ENCODE measurements at regions not wholly inside any gene's neighbourhood (a gene's known extent, or its start where the extent isn't known, plus 50 kb on each side); places are given as distances from the start of the nearest gene placed in this dataset.

- Histone ChIP-seq H3K4me2 (ENCODE audit: insufficient read depth, low read length) (no peak overlapping the region), H4K20me1 (replicated peaks; ENCODE audit: control insufficient read depth, insufficient read depth, low read length) (no peaks in the 10 kb centered on the region), H3K9me1 (ENCODE audit: control insufficient read depth, insufficient read depth, low read length) (no peaks in the 10 kb centered on the region), H3K27me3 (ENCODE audit: control insufficient read depth in 2 of 2, insufficient read depth in 2 of 2, low read length in 2 of 2) (peaks cover 15 to 22% of the 10 kb centered on the region in 2 experiments; a peak in 4 of 5 replicates), H3K9me3 (replicated peaks; ENCODE audit: control insufficient read depth, insufficient read depth, low read depth, low read length) (no peaks in the 10 kb centered on the region), H3K4me3 (no peak overlapping the region), H3K4me1 (replicated peaks in 1 of 2; ENCODE audit: control insufficient read depth in 2 of 2, insufficient read depth in 2 of 2, low read length in 2 of 2) (no peaks in the 10 kb centered on the region), H3K9ac (ENCODE audit: insufficient read depth in 1 of 2, low read depth in 2 of 2, low read length in 2 of 2) (no peak overlapping the region), H3K36me3 (ENCODE audit: control insufficient read depth, insufficient read depth, low read length) (no peaks in the 10 kb centered on the region), H3K27ac (ENCODE audit: extremely low read depth, low read depth, low read length) (no peak overlapping the region), H2AFZ (ENCODE audit: low read depth, low read length) (no peak overlapping the region), H3K79me2 (ENCODE audit: control insufficient read depth, insufficient read depth, low read length) (no peaks in the 10 kb centered on the region)
- 0% methylated on average over 5 of the region's 5 CpGs for WGBS (ENCODE audit: insufficient coverage, low coverage, missing lambda C conversion rate)
- FAIRE-seq (no peak), DNase-seq (ENCODE audit: extremely low read depth in 1 of 4, low spot score in 3 of 4) (no peak), ATAC-seq (no peak)
- BruUV-seq (replicated peaks), result no TSS peak
- ChIA-PET CTCF (ENCODE audit: low intra/inter-chr PET ratio) (no interaction called here), POLR2A (interaction anchor here (0.5 kb wide), 1 partner anchor 178 kb away, joined by 3 read pairs; no protein-coding TSS in a partner anchor)
- intact Hi-C loops (cut with micrococcal nuclease) (no loop called here), in situ Hi-C loops (cut with MboI) (no loop called here)
- TF ChIP-seq, protein P1, sequence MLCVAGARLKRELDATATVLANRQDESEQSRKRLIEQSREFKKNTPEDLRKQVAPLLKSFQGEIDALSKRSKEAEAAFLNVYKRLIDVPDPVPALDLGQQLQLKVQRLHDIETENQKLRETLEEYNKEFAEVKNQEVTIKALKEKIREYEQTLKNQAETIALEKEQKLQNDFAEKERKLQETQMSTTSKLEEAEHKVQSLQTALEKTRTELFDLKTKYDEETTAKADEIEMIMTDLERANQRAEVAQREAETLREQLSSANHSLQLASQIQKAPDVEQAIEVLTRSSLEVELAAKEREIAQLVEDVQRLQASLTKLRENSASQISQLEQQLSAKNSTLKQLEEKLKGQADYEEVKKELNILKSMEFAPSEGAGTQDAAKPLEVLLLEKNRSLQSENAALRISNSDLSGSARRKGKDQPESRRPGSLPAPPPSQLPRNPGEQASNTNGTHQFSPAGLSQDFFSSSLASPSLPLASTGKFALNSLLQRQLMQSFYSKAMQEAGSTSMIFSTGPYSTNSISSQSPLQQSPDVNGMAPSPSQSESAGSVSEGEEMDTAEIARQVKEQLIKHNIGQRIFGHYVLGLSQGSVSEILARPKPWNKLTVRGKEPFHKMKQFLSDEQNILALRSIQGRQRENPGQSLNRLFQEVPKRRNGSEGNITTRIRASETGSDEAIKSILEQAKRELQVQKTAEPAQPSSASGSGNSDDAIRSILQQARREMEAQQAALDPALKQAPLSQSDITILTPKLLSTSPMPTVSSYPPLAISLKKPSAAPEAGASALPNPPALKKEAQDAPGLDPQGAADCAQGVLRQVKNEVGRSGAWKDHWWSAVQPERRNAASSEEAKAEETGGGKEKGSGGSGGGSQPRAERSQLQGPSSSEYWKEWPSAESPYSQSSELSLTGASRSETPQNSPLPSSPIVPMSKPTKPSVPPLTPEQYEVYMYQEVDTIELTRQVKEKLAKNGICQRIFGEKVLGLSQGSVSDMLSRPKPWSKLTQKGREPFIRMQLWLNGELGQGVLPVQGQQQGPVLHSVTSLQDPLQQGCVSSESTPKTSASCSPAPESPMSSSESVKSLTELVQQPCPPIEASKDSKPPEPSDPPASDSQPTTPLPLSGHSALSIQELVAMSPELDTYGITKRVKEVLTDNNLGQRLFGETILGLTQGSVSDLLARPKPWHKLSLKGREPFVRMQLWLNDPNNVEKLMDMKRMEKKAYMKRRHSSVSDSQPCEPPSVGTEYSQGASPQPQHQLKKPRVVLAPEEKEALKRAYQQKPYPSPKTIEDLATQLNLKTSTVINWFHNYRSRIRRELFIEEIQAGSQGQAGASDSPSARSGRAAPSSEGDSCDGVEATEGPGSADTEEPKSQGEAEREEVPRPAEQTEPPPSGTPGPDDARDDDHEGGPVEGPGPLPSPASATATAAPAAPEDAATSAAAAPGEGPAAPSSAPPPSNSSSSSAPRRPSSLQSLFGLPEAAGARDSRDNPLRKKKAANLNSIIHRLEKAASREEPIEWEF (CRISPR knock-in tag; IDR thresholded peaks at IDR 0.05), result no peak
- TF ChIP-seq PTTG1 (tag; IDR thresholded peaks at IDR 0.05; ENCODE audit: low read depth) (no peak), SNIP1 (IDR thresholded peaks at IDR 0.05; ENCODE audit: low read depth) (no peak), HNRNPLL (IDR thresholded peaks at IDR 0.05; ENCODE audit: low read depth, low read length, poor library complexity, severe bottlenecking) (no peak), ZBTB7A (IDR thresholded peaks at IDR 0.05; ENCODE audit: borderline replicate concordance, control insufficient read depth, low read depth, low read length) (no peak), SMARCC2 (IDR thresholded peaks at IDR 0.05; ENCODE audit: low read depth) (no peak), ZNF79 (CRISPR knock-in tag; IDR thresholded peaks at IDR 0.05; ENCODE audit: low read depth) (no peak), ZNF212 (CRISPR knock-in tag; IDR thresholded peaks at IDR 0.05) (no peak), GATAD2A (IDR thresholded peaks at IDR 0.05) (no peak), ZNF3 (CRISPR knock-in tag; IDR thresholded peaks at IDR 0.05) (no peak), PHB2 (IDR thresholded peaks at IDR 0.05; ENCODE audit: low read depth) (no peak), RBM15 (IDR thresholded peaks at IDR 0.05; ENCODE audit: insufficient read depth, low read length) (no peak), HDAC8 (tag; IDR thresholded peaks at IDR 0.05) (no peak), STAT5B (CRISPR knock-in tag; IDR thresholded peaks at IDR 0.05) (no peak), TEAD4 (IDR thresholded peaks at IDR 0.05; ENCODE audit: low read length) (no peak), TEAD4 (CRISPR knock-in tag; IDR thresholded peaks at IDR 0.05; ENCODE audit: borderline replicate concordance) (no peak), ZKSCAN1 (IDR thresholded peaks at IDR 0.05; ENCODE audit: low read depth, low read length) (no peak)
- TF ChIP-seq, protein P2, sequence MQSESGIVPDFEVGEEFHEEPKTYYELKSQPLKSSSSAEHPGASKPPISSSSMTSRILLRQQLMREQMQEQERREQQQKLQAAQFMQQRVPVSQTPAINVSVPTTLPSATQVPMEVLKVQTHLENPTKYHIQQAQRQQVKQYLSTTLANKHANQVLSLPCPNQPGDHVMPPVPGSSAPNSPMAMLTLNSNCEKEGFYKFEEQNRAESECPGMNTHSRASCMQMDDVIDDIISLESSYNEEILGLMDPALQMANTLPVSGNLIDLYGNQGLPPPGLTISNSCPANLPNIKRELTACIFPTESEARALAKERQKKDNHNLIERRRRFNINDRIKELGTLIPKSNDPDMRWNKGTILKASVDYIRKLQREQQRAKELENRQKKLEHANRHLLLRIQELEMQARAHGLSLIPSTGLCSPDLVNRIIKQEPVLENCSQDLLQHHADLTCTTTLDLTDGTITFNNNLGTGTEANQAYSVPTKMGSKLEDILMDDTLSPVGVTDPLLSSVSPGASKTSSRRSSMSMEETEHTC (IDR thresholded peaks at IDR 0.05), result no peak
Observed at GRCh38 chr3:150147776-150148175, 177.1 kb upstream of the PFN2 start.
